ENCODE measurements at regions not wholly inside any gene's neighbourhood (a gene's known extent, or its start where the extent isn't known, plus 50 kb on each side); places are given as distances from the start of the nearest gene placed in this dataset.

DNA sequence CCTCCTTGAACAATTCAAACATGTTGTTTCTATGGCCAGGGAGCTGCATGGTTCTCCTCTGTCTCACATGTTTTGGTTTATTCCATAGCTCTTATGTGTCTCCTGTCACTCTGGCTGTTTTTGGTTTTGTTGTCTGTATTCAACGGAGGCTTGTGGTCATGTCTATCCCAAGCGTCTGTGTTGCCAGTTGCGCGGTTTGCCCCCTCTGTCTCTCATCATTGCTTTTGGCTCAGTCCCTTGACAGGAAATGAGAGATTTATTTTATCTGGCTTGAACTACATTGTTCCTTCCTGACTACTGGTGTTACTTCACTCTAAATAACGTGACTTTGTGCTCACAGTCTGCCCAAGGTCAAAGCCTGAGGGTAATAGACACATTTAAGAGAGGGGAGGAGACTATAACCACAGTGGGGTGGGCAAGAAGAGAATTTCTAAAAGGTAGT, 96.4 kb upstream of the SOX5 start (continued):
- TF ChIP-seq HOMEZ (CRISPR knock-in tag; IDR thresholded peaks at IDR 0.05; ENCODE audit: low read depth) (peak; percentile 81), TEF (CRISPR knock-in tag; IDR thresholded peaks at IDR 0.05) (no peak), ZNF329 (CRISPR knock-in tag; IDR thresholded peaks at IDR 0.05; ENCODE audit: low read depth) (no peak), PCBP1 (IDR thresholded peaks at IDR 0.05; ENCODE audit: borderline replicate concordance, low read depth, low read length) (no peak), ADNP (CRISPR knock-in tag; IDR thresholded peaks at IDR 0.05) (no peak), ZMYM4 (CRISPR knock-in tag; IDR thresholded peaks at IDR 0.05) (peak; percentile 74; the same call in 1 of the 2 replicates), ZMYM2 (CRISPR knock-in tag; IDR thresholded peaks at IDR 0.05) (0 out of 2 replicates have a peak, but pooled peaks have one; percentile 59), ZFX (CRISPR knock-in tag; IDR thresholded peaks at IDR 0.05; ENCODE audit: low read depth) (no peak), AKAP8 (CRISPR knock-in tag; IDR thresholded peaks at IDR 0.05) (no peak), ZNF30 (CRISPR knock-in tag; IDR thresholded peaks at IDR 0.05) (no peak), SOX5 (CRISPR knock-in tag; IDR thresholded peaks at IDR 0.05; ENCODE audit: borderline replicate concordance) (peak; percentile 96), ZNF350 (CRISPR knock-in tag; IDR thresholded peaks at IDR 0.05; ENCODE audit: borderline replicate concordance, low read depth) (no peak), RBM39 (IDR thresholded peaks at IDR 0.05; ENCODE audit: low read depth, low read length, poor library complexity, severe bottlenecking) (no peak), CEBPB (IDR thresholded peaks at IDR 0.05; ENCODE audit: borderline replicate concordance, low read depth, low read length) (no peak), CBX5 (CRISPR knock-in tag; IDR thresholded peaks at IDR 0.05; ENCODE audit: borderline replicate concordance) (no peak), ZBTB21 (CRISPR knock-in tag; IDR thresholded peaks at IDR 0.05) (no peak), GTF2F1 (IDR thresholded peaks at IDR 0.05; ENCODE audit: low read length) (no peak), ZNF577 (CRISPR knock-in tag; IDR thresholded peaks at IDR 0.05; ENCODE audit: borderline replicate concordance, low read depth) (no peak), SMAD1 (CRISPR knock-in tag; IDR thresholded peaks at IDR 0.05; ENCODE audit: borderline replicate concordance, low read depth) (no peak)
- TF ChIP-seq, protein P1, sequence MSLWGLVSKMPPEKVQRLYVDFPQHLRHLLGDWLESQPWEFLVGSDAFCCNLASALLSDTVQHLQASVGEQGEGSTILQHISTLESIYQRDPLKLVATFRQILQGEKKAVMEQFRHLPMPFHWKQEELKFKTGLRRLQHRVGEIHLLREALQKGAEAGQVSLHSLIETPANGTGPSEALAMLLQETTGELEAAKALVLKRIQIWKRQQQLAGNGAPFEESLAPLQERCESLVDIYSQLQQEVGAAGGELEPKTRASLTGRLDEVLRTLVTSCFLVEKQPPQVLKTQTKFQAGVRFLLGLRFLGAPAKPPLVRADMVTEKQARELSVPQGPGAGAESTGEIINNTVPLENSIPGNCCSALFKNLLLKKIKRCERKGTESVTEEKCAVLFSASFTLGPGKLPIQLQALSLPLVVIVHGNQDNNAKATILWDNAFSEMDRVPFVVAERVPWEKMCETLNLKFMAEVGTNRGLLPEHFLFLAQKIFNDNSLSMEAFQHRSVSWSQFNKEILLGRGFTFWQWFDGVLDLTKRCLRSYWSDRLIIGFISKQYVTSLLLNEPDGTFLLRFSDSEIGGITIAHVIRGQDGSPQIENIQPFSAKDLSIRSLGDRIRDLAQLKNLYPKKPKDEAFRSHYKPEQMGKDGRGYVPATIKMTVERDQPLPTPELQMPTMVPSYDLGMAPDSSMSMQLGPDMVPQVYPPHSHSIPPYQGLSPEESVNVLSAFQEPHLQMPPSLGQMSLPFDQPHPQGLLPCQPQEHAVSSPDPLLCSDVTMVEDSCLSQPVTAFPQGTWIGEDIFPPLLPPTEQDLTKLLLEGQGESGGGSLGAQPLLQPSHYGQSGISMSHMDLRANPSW (CRISPR knock-in tag; IDR thresholded peaks at IDR 0.05; ENCODE audit: borderline replicate concordance) = no peak
- TF ChIP-seq, protein P2, sequence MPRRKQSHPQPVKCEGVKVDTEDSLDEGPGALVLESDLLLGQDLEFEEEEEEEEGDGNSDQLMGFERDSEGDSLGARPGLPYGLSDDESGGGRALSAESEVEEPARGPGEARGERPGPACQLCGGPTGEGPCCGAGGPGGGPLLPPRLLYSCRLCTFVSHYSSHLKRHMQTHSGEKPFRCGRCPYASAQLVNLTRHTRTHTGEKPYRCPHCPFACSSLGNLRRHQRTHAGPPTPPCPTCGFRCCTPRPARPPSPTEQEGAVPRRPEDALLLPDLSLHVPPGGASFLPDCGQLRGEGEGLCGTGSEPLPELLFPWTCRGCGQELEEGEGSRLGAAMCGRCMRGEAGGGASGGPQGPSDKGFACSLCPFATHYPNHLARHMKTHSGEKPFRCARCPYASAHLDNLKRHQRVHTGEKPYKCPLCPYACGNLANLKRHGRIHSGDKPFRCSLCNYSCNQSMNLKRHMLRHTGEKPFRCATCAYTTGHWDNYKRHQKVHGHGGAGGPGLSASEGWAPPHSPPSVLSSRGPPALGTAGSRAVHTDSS (CRISPR knock-in tag; conservative IDR thresholded peaks at IDR 0.05) = no peak

All from HepG2 (cell line).